AG10803 (cell line): ENCODE measurements at regions not wholly inside any gene's neighbourhood (a gene's known extent, or its start where the extent isn't known, plus 50 kb on each side); places are given as distances from the start of the nearest gene placed in this dataset.
"Not testable (repeated sequence)": the region's sequence is repeated elsewhere in the genome, so short reads cannot be mapped to it uniquely, and the experiment has no call there.

ENCODE experiments used
- DNase-seq: peaks from one replicate; pipeline ENCODE4 v3.0.0; 2010; ENCODE audit warnings: low read depth
- H3K4me3 ChIP-seq: 2 replicates; pipeline ENCODE4 v1.5.1; 2011; ENCODE audit warnings: mild to moderate bottlenecking, low read length, control low read depth
- CTCF ChIP-seq: conservative IDR thresholded peaks from 2 replicates; pipeline ENCODE4 v1.5.1; 2011; ENCODE audit warnings: mild to moderate bottlenecking, low read length, control low read depth, inconsistent platforms

- H3K4me3 ChIP-seq: no peak overlapping the region
- DNase-seq: no peak
- TF ChIP-seq CTCF: no peak
These were observed 509.2 kb downstream of the LTN1 start for GRCh38 chr21:28483301-28484035.

- TF ChIP-seq CTCF: no peak
- no peak overlapping the region for H3K4me3 ChIP-seq
- no peak for DNase-seq
These were observed 510.0 kb downstream of the LTN1 start for GRCh38 chr21:28482657-28483056.

DNA sequence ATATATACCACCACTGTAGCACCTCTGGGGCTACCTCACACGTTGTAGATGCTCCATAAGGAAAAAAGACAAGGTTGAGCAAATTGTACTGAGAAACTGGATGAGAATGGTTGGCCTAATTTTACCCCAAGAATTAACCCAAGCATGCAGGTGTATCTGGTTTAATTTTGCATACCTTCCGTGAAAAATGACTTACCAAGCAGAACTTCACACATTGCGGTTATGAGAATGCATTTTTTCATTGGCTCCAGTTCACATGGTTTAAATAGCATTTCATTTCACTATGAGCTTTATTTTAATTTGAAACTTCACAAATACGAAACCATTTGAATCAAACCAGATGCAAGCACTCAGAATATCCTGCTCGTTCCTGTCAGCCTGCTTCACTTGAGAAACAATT is 512.2 kb downstream of the LTN1 start:
- no peak for TF ChIP-seq CTCF
- peak; percentile 88 for DNase-seq
- H3K4me3 ChIP-seq: no peak overlapping the region

DNA sequence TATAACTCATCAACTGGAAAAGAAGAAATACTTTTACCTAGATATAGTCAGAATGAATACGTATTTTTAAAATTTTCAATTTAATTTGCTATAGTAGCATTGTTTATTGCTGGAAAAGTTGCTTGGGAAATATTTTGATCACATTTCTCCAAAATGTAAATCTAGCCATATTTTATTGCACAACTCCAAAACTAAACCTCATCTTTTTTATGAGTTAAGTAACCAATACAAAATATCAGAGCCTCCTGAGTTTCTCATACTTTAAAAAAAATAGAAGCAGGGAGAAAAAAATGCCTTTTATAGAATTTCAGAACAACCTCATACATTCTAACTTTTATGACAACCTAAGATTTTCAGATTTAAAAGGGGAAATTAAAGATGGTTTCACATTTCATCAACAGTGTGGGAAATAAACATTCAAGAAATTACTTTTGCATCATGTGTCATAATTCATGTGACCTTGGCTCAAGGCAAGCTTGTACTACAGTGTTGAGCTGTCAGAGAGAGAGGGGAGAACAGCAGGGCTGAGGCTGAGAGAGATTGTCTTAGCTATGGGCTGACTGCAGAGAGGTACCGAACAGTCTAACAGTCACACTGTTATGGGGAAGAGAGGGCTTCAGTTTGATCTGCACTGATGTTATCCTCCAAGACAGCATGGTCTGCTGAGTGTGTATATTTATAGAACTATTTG is 519.0 kb downstream of the LTN1 start:
- peak; percentile 55 for DNase-seq
- no peak for TF ChIP-seq CTCF
- no peak overlapping the region for H3K4me3 ChIP-seq

DNA sequence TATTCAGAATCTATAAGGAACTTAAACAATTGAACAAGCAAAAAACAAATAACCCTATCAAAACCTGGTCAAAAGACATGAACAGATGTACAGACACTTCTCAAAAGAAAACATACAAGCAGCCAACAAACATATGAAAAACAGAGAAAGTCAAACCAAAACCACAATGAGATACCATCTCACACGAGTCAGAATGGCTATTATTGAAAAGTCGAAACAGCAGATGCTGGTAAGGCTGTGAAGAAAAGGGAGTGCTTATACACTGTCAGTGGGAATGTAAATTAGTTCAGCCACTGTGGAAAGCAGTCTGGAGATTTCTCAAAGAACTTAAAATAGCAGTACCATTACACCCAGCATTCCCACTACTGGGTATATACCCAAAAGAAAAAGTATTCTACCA is 520.1 kb downstream of the LTN1 start:
- DNase-seq: peak; percentile 81

DNA sequence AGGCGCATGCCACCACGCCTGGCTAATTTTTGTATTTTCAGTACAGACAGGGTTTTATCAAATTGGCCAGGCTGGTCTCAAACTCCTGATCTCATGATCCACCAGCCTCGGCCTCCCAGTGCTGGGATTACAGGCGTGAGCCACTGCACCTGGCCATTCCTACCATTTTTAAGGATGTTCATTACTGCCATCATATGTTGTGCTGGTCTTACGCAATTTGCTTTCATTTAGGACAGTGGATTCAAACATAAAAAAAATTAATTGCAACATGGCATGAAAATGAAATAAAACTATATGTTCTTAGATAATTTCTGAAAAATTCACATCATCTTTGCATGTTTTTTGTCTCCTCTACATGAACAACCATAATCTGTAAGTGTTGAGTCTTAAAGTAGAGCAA is 527.7 kb downstream of the LTN1 start:
- no peak overlapping the region for H3K4me3 ChIP-seq
- no peak for DNase-seq
- TF ChIP-seq CTCF: no peak

More for the DNA sequence above, 520.1 kb downstream of the LTN1 start:
- not testable (repeated sequence) for H3K4me3 ChIP-seq

DNA sequence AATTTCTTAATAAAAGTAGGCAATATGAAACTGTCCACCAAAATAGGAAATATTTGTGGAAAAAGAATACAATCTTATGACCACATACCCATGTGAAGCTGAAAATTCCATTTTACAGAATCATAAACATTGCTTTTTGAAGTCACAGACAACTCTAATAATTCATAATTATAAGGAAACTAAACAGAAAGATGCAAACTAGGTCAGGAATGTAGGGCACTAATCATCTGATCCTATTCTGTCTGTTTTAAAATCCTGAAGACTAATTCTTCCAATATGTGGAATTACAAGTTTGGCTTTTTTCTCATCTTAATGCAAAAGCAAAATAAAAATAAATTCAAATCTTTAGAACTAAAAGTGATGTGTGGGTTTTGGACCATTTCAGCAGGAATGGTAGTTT is 528.6 kb downstream of the LTN1 start:
- no peak for TF ChIP-seq CTCF
- DNase-seq: peak; percentile 81
- no peak overlapping the region for H3K4me3 ChIP-seq
